Astrocyte of the cerebellum (primary cell): ENCODE measurements at regions not wholly inside any gene's neighbourhood (a gene's known extent, or its start where the extent isn't known, plus 50 kb on each side); places are given as distances from the start of the nearest gene placed in this dataset.
"Not testable (repeated sequence)": the region's sequence is repeated elsewhere in the genome, so short reads cannot be mapped to it uniquely, and the experiment has no call there.

Experiments used
- DNase-seq: peaks from one replicate; pipeline ENCODE4 v3.0.0-alpha.2; 2011; ENCODE audit warnings: low read depth
- H3K4me3 ChIP-seq: 2 replicates; pipeline ENCODE4 v1.5.1; 2011; ENCODE audit warnings: mild to moderate bottlenecking, low read depth, low read length, moderate library complexity
- in situ Hi-C: cut with HindIII; loops from 2 replicates; pipeline ENCODE4 v1.10.0; 2017; ENCODE audit warnings: low sequenced_read_pairs
- TF ChIP-seq, protein P1 (sequence below): IDR thresholded peaks from 2 replicates; pipeline ENCODE4 v1.5.1; 2012; ENCODE audit warnings: low read length, low read depth, moderate library complexity, mild to moderate bottlenecking; ENCODE audit errors: missing control alignments

DNA sequence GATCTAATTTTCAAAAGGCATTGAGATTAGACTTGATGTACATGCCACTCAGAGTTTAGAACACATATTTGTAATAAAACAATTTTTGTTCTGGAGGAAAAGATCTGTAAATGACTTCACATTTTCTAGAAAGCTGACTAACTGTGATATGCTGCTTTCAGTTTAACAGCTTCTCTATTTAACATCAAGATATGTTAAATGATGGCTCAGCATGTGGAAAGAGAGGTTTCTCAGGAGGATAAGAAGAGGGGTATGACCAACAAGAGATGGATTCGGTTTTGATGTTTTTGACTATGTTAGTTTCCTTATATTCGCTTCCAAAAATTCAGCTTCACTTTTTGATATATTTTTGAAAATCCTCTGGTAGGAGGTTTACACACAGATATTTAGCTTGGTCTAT, 698.7 kb downstream of the GLUD2 start:
- TF ChIP-seq, protein P1, sequence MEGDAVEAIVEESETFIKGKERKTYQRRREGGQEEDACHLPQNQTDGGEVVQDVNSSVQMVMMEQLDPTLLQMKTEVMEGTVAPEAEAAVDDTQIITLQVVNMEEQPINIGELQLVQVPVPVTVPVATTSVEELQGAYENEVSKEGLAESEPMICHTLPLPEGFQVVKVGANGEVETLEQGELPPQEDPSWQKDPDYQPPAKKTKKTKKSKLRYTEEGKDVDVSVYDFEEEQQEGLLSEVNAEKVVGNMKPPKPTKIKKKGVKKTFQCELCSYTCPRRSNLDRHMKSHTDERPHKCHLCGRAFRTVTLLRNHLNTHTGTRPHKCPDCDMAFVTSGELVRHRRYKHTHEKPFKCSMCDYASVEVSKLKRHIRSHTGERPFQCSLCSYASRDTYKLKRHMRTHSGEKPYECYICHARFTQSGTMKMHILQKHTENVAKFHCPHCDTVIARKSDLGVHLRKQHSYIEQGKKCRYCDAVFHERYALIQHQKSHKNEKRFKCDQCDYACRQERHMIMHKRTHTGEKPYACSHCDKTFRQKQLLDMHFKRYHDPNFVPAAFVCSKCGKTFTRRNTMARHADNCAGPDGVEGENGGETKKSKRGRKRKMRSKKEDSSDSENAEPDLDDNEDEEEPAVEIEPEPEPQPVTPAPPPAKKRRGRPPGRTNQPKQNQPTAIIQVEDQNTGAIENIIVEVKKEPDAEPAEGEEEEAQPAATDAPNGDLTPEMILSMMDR, result no peak
- no peak overlapping the region for H3K4me3 ChIP-seq
- DNase-seq, result no peak
- in situ Hi-C loops, result no loop called here

DNA sequence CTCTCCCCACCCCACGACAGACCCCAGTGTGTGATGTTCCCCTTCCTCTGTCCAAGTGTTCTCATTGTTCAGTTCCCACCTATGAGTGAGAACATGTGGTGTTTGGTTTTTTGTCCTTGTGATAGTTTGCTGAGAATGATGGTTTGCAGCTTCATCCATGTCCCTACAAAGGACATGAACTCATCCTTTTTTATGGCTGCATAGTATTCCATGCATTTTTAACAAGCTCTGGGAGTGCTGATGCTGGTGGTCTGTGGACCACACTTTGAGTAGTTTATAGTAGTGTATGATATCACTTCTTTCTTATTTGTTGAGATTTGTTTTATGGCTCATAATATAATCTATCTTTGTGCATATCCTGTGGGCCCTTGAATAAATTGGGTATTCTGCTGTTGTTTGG, 706.2 kb downstream of the GLUD2 start:
- in situ Hi-C loops, H3K4me3 ChIP-seq: not testable (repeated sequence)

GRCh38 chrX:121754301-121754700, 706.9 kb downstream of the GLUD2 start:
- DNase-seq, result no peak
- no peak overlapping the region for H3K4me3 ChIP-seq
- in situ Hi-C loops, result no loop called here
- TF ChIP-seq, protein P1, result no peak

More for the DNA sequence above, 706.2 kb downstream of the GLUD2 start:
- not testable (repeated sequence) for DNase-seq

DNA sequence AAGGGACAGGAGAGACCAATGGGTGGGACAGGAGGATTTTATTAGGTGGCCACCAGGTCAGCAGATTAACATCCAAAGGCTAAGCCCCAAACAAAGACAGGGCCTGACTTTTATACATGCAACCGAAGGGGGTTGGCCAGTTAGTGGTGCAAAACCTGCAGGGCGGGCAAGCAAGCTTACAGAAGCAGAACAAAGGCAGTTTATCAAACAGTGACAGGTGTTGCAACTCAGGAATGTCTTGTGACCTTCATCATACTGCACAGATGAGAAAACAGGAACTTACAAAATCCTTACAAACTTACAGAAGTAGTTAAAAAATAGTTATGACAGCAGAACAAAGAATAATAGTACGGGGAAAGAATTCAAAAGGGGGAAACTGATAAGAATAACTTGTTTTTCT, 708.1 kb downstream of the GLUD2 start:
- no peak overlapping the region for H3K4me3 ChIP-seq
- in situ Hi-C loops, result no loop called here
- no peak for DNase-seq
- TF ChIP-seq, protein P1, result no peak

GRCh38 chrX:121761845-121762244, 714.4 kb downstream of the GLUD2 start:
- in situ Hi-C loops, result no loop called here
- TF ChIP-seq, protein P1, result no peak
- H3K4me3 ChIP-seq, result no peak overlapping the region
- no peak for DNase-seq

DNA sequence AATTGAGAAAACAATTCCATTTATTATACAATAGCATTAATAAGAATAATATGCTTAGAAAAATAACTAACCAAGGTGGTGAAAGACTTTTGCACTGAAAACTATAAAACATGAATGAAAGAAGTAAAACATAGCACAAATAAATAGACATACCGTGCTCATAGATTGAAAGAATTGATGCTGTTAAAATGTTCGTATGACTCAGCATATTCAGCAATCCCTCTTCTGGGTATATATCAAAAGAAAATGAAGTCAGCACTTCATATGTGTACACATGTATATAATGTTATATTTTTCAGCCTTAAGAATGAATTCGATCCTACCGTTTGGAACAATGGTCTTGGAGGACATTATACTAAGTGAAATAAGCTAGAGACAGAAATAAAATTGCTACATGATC, 716.3 kb downstream of the GLUD2 start:
- DNase-seq, result no peak
- H3K4me3 ChIP-seq, result no peak overlapping the region
- in situ Hi-C loops, result no loop called here
- TF ChIP-seq, protein P1, result no peak

DNA sequence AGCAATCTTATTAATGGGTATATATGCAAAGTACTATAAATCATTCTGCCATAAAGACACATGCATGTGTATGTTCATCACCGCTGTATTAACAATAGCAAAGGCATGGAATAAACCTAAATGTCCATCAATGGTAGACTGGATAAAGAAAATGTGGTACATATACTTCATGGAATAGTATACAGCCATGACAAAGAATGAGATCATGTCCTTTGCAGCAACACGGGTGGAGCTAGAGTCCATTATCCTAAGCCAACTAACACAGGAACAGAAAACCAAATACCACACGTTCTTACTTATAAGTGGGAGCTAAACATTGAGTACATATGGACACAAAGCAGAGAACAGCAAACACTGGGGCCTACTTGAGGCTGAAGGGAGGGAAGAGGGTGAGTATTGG, 720.8 kb downstream of the GLUD2 start:
- H3K4me3 ChIP-seq, in situ Hi-C loops, DNase-seq: not testable (repeated sequence)

DNA sequence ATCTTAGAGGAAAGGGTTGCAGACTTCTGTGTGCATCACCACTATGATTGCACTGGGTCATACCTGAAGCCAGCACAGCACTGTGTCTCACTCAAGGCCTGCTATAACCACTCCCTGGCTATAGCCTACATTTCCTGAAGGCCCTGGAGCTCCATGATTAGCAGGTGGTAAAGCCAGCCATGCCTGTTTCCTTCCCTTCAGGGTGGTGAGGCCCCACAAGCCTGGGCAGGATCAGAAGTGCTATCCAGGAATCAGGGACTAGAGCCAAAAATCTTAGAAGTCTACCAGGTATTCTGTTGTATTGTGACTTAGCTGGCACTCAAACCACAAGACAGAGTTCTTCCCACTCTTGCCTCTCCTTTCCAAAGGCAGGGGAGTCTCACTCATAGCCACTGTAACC, 734.6 kb downstream of the GLUD2 start:
- no peak for DNase-seq
- in situ Hi-C loops, result no loop called here
- no peak overlapping the region for H3K4me3 ChIP-seq

More for the DNA sequence above, 734.6 kb downstream of the GLUD2 start:
- TF ChIP-seq, protein P1, result no peak
